Mesodermal cell (in vitro differentiated cells): ENCODE measurements at regions not wholly inside any gene's neighbourhood (a gene's known extent, or its start where the extent isn't known, plus 50 kb on each side); places are given as distances from the start of the nearest gene placed in this dataset.
"Not testable (repeated sequence)": the region's sequence is repeated elsewhere in the genome, so short reads cannot be mapped to it uniquely, and the experiment has no call there.

ENCODE experiments used
- H3K27ac ChIP-seq: 2 replicates; pipeline ENCODE4 v1.7.0; 2013; ENCODE audit warnings: mild to moderate bottlenecking, low read depth, low read length, moderate library complexity; ENCODE audit not compliant: severe bottlenecking
- H3K36me3 ChIP-seq: 2 replicates; pipeline ENCODE4 v1.7.1; 2013; ENCODE audit warnings: mild to moderate bottlenecking, low read length, moderate library complexity; ENCODE audit not compliant: control insufficient read depth, insufficient read depth
- H3K4me1 ChIP-seq: one replicate; pipeline ENCODE4 v1.7.1; 2013; ENCODE audit warnings: mild to moderate bottlenecking, low read length; ENCODE audit not compliant: insufficient read depth, control insufficient read depth, poor library complexity, severe bottlenecking
- H3K4me3 ChIP-seq: 2 replicates; pipeline ENCODE4 v1.7.0; 2013; ENCODE audit warnings: low read length, control low read depth, mild to moderate bottlenecking; ENCODE audit not compliant: insufficient read depth, poor library complexity, severe bottlenecking; ENCODE audit errors: extremely low read depth
- H3K9me3 ChIP-seq: 2 replicates; pipeline ENCODE4 v1.7.1; 2013; ENCODE audit warnings: mild to moderate bottlenecking, low read length, moderate library complexity; ENCODE audit not compliant: control insufficient read depth
- WGBS, 2 experiments: methylation state at CpG; one replicate each; pipeline ENCODE4 v1.1.5; 2013; ENCODE audit warnings: missing lambda C conversion rate in 2 of 2; ENCODE audit not compliant: insufficient coverage in 2 of 2; 5-methylcytosine and 5-hydroxymethylcytosine counted together

DNA sequence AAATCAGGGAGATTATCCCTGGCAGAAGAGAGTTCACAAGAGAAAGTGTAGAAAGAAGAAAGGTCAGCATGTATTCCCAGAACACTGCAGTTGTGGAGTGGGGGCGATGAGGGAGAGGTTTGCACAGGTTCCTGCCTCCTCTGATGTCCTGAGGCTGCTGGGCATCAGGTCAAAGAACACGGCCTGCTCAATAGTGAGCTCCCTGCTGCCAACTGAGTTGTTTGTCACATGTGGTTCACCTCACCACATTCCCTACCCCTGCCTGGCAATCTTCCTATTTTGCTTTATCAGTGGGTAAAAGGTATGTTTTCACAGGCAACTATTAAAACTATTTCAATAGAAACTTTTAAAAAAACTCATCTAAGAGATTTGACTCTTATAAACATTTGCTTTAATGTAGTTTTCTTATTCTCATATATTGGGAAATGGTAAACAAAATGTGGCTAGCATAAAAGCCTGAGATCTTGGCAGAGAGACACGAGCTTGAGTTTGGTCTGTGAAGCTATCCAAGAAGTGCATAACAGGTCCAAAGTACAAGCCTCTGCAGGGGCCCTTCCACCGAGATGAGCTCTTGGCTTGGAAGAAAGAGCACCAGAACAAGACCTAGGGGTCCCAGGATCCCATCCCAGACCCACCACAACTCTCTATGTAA is 123.9 kb upstream of the SRD5A2 start:
- Histone ChIP-seq H3K4me1 (no peaks in the 10 kb centered on the region), H3K36me3 (no peaks in the 10 kb centered on the region), H3K9me3 (peaks cover 1% of the 10 kb centered on the region), H3K4me3 (no peak overlapping the region), H3K27ac (no peak overlapping the region)
- WGBS, 2 experiments, result 56 to 61% methylated on average over 3 to 4 of the region's 4 CpGs

- Histone ChIP-seq H3K9me3 (peaks cover 5% of the 10 kb centered on the region), H3K36me3 (no peaks in the 10 kb centered on the region), H3K4me1 (no peaks in the 10 kb centered on the region), H3K4me3 (no peak overlapping the region), H3K27ac (no peak overlapping the region)
These were observed 122.5 kb upstream of the SRD5A2 start for GRCh38 chr2:31703253-31703652.

GRCh38 chr2:31698722-31699121 is 118.0 kb upstream of the SRD5A2 start:
- H3K4me1 ChIP-seq, result no peaks in the 10 kb centered on the region
- no peaks in the 10 kb centered on the region for H3K36me3 ChIP-seq
- no peak overlapping the region for H3K27ac ChIP-seq
- 80% methylated on average over 1 of the region's 1 CpG; no CpG with 5 or more reads in 1 of the 2 experiments for WGBS, 2 experiments
- peaks cover 24% of the 10 kb centered on the region for H3K9me3 ChIP-seq
- H3K4me3 ChIP-seq, result no peak overlapping the region

- Histone ChIP-seq H3K9me3 (peaks cover 49% of the 10 kb centered on the region), H3K4me1 (no peaks in the 10 kb centered on the region), H3K36me3 (no peaks in the 10 kb centered on the region), H3K27ac (no peak overlapping the region), H3K4me3 (no peak overlapping the region)
- WGBS, 2 experiments, result no CpG with 5 or more reads among the region's 1 CpG
These were observed 115.3 kb upstream of the SRD5A2 start for GRCh38 chr2:31696068-31696467.

GRCh38 chr2:31694444-31694843 is 113.7 kb upstream of the SRD5A2 start:
- H3K4me3 ChIP-seq, result no peak overlapping the region
- H3K36me3 ChIP-seq, result no peaks in the 10 kb centered on the region
- peaks cover 45% of the 10 kb centered on the region for H3K9me3 ChIP-seq
- H3K4me1 ChIP-seq, result no peaks in the 10 kb centered on the region
- 56% methylated on average over 1 of the region's 3 CpGs; no CpG with 5 or more reads in 1 of the 2 experiments for WGBS, 2 experiments
- H3K27ac ChIP-seq, result no peak overlapping the region

- no peaks in the 10 kb centered on the region for H3K4me1 ChIP-seq
- 79% methylated on average over 3 of the region's 3 CpGs; no CpG with 5 or more reads in 1 of the 2 experiments for WGBS, 2 experiments
- H3K4me3 ChIP-seq, result no peak overlapping the region
- no peaks in the 10 kb centered on the region for H3K36me3 ChIP-seq
- H3K27ac ChIP-seq, result no peak overlapping the region
- peaks cover 44% of the 10 kb centered on the region for H3K9me3 ChIP-seq
These were observed 113.1 kb upstream of the SRD5A2 start for GRCh38 chr2:31693882-31694281.

DNA sequence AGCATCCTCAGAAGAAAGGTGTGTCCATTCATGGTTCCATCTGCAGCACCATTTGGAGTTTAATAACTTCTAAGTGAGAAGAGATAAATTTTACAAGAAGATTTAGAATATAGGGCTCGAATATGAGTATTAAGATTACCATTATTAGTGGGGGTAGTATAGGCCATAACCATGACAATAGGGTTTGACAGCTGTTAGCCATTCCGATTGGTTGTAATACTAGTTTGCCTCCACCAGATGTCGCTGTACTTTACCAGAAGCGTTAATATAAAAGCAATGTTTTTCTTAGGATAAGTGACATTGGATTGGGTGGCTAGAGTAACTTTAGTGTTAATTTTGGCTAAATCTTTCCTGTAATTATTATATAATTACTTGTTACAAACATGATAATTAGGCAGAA is 107.5 kb upstream of the SRD5A2 start:
- WGBS, 2 experiments, result 50 to 74% methylated on average over 1 to 4 of the region's 4 CpGs
- H3K9me3 ChIP-seq, result peaks cover 31% of the 10 kb centered on the region

GRCh38 chr2:31683506-31683905 is 102.8 kb upstream of the SRD5A2 start:
- H3K36me3 ChIP-seq, H3K9me3 ChIP-seq, H3K4me1 ChIP-seq, H3K27ac ChIP-seq, H3K4me3 ChIP-seq: not testable (repeated sequence)
- WGBS, 2 experiments, result 59 to 81% methylated on average over 3 of the region's 4 CpGs

More for the DNA sequence above, 107.5 kb upstream of the SRD5A2 start:
- H3K4me1 ChIP-seq, result no peaks in the 10 kb centered on the region
- no peak overlapping the region for H3K4me3 ChIP-seq
- H3K27ac ChIP-seq, result no peak overlapping the region
- H3K36me3 ChIP-seq, result no peaks in the 10 kb centered on the region

DNA sequence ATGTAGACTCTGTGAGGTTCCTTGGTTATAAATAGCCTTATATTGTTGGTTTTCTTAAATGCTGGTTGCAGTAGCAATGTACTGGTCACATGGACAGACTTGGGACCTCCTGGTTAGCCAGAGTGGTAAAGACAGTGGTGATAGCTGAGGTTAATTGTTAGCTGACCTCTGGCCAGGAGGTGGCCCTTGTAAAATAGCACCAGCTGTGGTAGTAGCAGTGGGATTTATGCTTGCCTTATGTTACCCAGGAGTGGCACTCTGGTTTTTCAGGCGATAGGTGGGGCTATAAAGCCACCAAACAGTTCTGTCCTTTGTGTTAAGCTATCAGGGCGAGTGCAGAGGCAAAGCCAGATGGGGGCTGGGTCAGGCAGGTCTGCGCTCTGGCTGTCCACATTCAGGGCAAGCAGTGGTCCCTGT is 94.8 kb upstream of the SRD5A2 start:
- Histone ChIP-seq H3K9me3 (no peaks in the 10 kb centered on the region), H3K4me1 (no peaks in the 10 kb centered on the region), H3K27ac (no peak overlapping the region), H3K36me3 (no peaks in the 10 kb centered on the region), H3K4me3 (no peak overlapping the region)
- WGBS, 2 experiments, result 21 to 31% methylated on average over 3 of the region's 3 CpGs

DNA sequence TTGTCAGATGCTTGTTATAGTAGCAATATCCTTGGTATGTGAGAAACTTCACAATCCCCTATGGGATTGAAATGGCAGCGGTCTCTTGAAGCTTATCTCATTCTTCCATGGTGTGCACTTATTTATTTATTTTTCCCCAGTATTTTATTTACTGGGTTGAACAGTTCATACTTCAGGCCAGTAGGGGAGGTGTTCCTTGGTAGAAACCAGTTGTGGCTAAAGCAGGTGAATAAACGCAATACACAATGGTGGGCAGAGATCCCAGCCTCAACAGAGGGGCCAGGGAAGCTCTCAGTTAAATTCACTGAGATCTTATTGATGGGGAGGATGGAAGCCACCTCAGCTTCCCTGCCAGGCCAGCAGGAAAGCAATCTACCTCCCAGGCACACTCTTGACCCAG is 93.7 kb upstream of the SRD5A2 start:
- Histone ChIP-seq H3K27ac (no peak overlapping the region), H3K4me1 (no peaks in the 10 kb centered on the region), H3K9me3 (no peaks in the 10 kb centered on the region), H3K4me3 (no peak overlapping the region), H3K36me3 (no peaks in the 10 kb centered on the region)
- no CpG with 5 or more reads among the region's 2 CpGs for WGBS, 2 experiments

GRCh38 chr2:31666878-31667277 is 86.1 kb upstream of the SRD5A2 start:
- 58 to 100% methylated on average over 1 of the region's 1 CpG for WGBS, 2 experiments

More at GRCh38 chr2:31666878-31667277, 86.1 kb upstream of the SRD5A2 start:
- no peaks in the 10 kb centered on the region for H3K9me3 ChIP-seq
- H3K27ac ChIP-seq, result no peak overlapping the region
- no peaks in the 10 kb centered on the region for H3K4me1 ChIP-seq
- no peaks in the 10 kb centered on the region for H3K36me3 ChIP-seq
- no peak overlapping the region for H3K4me3 ChIP-seq
